ENCODE measurements at regions not wholly inside any gene's neighbourhood (a gene's known extent, or its start where the extent isn't known, plus 50 kb on each side); places are given as distances from the start of the nearest gene placed in this dataset.

DNA sequence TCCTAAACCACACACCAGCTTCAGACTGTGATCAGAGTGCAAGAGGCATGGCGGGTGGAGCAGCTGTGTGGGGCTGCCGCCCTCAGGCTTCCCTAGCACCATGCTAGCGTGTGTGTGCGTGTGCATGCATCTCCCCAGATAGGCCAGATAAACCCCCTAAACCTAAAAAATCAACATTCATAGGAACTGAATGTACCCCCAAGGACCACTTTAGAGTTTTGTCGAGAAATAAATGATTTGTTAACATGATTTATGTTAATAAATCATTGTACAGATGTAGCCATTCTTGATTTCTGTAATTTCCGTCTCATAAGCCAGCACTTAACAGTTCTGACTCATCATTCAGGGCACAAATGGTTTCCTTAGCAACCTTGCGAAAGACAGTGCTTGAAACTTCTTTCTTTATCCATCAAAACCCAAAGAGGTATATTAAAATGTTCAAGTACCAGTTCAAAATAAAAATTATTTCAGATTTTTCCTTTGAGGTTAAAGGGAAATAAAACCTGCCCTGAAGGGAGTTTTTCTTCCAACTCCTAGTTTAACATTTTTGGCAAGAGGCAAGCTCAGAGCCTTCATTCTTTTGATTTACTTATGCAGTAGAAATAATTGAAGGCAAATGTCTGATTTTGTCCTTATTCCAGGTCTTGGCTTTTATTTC lies 206.2 kb upstream of the RGS6 start:
- no peak for DNase-seq

DNA sequence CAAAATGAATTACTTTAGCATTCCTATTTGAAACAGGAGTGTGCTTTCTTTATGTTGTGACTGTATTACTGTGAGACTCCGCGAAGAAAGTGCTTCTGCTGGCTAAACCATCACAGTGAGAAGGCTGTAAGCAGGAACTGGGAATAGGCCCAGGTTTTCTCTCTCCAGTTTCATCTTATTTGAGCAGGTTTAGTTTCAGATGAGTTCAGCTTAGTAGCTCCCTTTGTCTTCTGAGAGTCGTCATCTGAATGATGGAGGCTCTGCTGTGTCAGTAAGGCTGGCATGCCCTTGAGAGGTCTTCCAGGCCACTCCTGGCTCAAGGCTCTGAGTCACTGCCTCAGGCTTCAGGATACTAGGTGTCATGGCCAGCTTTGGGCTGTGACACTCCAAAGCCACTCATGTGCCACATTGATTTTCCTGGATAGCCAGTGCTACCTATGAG lies 205.6 kb upstream of the RGS6 start:
- DNase-seq, result no peak

DNA sequence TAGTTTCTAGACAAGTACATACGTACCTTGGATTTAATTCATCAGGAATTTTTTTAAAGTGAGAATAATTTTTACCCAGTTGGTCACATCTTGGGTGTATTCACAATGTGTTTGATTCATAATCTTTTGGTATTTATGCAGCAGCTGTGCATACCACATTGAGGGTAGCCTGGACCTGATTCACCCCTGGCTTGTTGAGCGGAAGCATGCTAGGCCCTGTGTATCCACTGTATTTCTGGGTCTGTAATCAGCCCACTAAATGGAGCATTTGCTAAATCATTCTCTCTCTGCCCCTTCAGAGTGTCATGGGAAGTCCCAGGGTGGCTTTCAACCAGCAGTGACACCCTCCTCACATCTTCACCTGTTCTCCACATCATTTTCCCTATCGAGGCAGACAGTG lies 203.8 kb upstream of the RGS6 start:
- DNase-seq, result no peak

DNA sequence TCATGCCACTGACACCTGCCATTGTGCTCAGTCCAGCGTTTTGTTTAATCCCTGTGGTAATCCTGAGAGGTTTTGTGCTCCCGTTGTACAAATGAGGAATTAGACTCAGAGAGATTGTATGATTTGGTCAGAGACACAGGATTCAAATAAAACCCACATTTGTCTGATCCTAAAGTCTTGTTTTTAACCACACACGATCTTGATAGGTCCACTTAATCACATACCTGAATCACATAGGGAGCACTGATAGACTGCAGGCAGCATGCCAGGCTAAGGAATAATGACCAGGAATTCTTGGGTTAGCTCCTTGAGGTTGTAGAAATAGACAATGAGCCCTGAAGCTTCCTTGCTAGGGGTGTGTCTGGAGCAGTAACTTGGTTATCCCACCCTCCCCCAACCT lies 202.6 kb upstream of the RGS6 start:
- no peak for DNase-seq

DNA sequence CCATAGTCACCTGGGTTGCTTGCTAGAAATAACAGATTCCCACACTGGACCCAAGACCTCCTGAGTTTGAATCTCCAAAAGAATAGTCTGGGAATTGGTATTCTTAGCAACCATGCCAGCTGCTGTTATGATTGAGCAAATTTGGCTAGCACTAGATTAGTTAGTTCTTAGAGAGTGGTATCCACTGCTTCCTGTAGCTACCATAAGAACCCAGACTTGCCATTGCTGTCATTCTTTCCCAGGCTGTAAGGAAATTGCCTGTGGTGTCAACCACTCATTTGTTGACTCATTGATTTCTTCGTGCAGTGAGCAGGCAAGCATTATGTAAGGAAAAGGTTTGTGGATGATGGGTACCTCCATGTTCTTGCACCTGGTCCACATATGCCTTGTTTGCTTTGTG lies 201.8 kb upstream of the RGS6 start:
- DNase-seq, result no peak

DNA sequence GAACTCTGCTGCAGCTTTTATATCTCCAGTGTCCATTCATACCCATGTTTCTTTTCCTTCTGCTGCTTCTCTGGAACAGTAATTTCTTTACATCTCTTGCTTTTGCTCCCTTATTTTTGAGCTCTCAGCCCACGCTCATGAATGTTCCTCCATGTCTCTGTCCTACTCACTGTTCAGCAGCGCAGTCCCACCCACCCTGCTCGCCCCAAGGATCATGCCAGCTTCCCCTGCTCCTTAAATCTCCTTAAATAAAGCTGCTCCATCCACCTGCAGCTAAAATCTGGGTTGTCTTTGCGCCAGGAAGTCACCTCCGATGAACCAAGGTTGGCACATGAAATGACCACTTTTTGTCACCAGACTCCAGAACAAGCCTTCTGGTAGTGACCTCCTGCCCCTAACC lies 201.1 kb upstream of the RGS6 start:
- DNase-seq, result no peak

DNA sequence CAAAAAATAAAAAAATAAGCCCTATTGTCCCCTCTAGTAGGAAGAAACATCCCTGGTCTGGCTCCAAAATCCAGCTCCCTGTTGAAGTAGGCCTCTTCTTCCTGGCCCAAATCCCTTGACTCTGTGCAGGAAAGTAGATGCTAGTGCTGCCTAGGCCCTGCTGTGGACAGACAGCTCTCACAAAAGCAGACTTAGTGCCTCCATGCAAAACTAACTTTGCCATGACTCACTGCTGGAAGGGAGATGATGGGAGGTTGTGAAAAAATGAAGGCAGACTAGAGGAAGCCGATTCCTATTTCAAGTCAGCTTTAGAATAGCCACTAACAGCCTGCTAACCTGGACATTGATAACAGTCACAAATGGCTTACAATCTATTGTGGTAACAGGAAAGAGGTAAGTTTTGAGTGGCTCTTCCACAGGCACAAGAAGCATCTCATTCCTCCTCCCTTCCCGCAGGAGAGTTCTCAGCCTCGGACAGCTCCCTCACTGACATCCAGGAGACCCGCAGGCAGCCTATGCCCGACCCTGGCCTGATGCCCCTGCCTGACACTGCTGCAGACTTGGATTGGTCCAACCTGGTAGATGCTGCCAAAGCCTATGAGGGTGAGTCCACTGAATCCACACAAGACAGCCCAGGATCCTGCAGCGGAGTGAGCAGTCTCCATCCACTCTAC lies 198.9 kb upstream of the RGS6 start:
- no peak for DNase-seq

DNA sequence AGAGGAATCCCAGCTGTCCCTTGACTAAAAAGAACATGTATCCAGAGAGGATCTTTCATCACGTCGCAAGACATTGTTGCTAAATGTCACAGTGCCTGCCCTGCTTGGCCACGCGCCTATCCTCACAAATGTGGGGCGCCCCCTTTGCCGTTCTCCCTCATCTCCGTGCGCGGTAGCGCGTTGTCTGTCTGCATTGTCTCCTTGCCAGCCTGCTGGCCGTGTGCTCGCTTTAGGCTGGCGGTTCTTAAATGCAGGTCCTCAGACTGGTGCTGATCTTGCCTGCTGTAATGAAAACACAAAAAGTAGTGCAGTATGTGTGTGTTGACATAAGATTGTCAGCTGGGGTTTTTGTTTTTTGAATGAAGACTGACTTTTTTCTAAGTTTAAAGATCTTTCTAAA lies 198.2 kb upstream of the RGS6 start:
- DNase-seq, result no peak

DNA sequence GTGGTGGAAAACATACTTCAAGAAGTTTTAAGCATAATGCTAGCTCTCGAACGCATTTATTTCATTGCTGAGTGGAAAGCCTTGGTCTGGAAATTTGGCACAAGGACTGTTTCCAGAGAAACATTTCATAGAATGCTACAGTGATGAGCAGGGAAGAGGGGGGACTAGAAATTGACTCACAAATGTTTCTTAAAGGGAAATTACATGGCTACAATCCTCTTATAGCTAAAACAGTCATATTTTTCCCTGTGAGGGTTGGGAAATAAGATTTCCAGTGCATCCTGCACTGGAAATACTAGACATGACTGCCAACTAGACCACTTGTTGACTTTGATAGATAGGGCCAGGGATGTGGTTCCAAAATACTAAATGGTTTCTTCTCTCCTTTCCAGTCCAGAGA lies 197.3 kb upstream of the RGS6 start:
- no peak for DNase-seq

DNA sequence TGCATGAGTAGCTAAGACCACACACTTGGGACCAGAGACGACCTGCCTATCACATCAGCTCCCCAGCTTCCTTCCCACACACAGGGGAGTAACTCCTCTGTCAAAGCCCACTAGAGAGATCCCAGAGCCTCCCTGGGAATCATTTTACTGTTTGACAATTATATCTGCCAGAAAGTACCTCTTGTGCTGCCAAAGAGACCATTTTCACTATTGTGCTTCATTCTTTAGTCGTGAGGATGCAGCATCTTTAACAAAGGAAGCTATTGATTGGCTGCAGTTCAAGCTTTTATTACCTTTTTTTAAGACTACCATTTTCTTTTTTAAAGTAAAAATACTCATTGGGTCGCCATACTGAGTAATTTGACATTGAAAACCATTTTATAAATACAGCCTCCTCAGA lies 194.5 kb upstream of the RGS6 start:
- no peak for DNase-seq

DNA sequence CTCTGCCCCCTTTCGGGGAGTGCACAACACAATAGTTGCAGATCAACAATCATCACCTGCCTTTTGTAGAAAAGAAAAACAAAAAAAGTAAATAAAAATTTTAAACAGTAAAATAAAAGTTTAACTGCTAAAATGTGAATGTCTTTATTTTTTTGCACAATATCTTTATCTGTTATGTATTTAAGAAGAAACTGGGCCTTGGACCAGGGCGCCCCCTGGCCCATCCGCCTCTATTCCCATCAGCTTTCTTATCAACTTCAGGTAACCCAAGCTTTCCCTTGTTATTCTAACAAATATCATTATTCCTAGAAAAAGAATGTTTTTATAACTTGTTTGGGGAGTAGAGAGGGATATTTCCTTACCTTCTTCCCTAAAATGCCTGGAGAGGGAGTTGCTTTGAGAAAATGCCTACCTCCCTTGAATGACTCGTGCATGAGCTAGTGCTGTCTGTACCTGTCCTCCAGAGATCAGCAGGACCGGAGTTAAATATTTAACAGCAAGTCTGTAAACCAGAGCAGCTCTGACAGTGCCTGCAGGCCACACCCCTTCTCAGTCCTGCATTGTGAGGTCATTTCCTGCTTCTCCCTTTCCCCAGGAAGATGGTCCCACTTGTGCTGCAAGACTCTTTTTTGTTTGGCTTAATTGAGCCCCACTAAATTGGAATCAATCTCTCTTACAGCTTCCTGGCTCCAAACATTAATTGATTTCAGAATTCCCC lies 192.8 kb upstream of the RGS6 start:
- DNase-seq, result no peak

DNA sequence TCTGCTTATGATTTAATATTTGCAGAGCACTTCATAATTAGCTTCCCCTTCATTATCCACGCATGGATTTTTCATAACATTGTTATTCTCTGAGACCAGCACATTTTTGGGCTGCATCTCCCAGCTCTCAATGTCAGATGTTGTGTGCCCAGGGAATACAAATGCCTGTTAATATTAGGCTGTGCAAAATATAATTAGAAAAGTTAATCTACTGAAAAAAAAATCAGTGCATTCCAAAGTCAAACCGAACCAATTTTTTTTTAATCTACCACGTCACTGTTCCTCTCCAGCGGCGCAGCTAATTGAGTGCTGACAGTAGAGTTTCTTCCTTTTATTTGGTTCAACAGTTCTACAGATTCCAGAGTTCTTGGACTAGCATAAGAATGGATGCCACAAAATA lies 191.0 kb upstream of the RGS6 start:
- DNase-seq, result no peak

DNA sequence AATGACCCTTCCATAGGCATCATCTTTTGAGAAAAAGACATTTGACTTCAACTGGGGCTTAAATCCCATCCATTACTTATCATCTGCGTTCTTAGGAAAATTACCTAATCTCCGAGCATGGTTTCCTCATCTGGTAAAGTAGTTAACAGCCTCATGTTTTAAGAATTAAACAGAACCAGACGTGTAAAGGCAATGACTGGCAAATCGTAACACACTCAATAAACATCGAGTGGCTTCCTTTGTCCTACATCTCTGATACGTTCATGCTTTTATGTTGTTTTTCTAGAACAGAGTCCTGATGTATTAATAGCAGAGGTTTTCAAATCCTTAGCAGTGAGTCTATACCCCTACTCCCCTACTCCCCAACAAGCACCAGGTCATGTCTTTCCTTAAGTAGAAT lies 189.7 kb upstream of the RGS6 start:
- no peak for DNase-seq

DNA sequence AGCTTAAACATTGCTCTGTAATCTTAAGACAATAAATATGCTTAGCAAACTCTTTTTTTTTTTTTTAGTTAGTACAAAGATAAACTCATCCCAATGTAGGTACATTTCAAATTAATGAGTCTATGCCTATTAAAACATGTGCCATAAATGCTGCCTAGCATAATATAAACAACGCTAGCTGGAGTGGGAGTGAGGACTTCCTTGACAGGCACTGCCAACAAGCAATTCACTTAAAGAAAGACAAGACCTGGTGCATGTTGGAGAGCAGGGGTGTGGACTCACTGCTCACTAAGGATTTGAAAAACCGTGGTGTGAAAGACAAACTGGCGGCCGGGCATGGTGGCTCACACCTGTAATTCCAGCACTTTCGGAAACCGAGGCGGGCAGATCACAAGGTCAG lies 187.2 kb upstream of the RGS6 start:
- no peak for DNase-seq

DNA sequence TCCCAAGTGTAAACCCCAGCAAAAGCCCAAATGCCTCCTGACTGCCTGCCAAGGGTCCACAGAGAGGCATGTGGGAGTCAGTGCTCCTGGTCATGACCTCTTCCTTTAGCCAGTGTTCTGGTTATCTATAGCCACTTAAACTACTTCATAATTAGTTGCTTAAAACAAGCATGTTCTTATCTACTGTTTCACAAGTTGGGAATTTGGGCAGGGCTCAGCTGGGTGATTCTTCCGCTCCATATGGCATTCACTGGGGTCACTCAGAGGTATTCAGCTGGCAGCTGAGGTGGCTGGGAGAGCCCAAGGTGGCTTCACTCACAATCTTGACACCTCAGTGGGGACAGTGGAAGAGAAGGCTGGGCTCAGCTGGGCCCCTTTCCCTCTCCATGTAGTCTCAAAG lies 184.0 kb upstream of the RGS6 start:
- no peak for DNase-seq

DNA sequence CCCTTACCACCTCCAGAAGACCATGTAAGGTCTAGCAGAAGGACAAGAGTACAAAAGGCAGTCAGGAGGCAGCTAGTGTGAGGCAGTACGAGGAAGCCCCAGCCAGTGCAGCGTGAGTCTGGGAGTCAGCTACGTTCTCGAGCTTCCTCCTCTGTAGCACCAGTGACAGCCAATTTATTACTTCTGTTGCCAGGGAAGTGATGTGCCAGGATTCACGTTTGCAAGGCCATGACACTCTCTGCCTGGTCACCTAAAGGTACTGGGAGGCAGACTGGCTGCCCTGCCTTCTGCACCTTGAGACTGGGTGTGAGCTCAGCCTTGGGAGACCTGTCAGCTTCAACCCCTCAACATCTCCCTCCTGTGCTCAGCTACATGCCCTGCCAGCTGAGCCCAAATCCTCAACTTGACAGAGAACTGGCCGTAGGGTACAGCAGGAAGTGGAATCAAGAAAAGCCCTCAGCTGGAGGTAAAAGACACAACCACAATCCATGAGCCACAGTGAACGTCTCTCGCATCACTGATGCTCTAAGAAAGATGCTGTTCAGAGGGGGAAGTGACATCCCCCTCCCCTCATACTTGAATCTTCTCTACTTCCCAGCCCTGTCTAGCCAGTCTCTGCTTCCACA lies 182.5 kb upstream of the RGS6 start:
- DNase-seq, result no peak

DNA sequence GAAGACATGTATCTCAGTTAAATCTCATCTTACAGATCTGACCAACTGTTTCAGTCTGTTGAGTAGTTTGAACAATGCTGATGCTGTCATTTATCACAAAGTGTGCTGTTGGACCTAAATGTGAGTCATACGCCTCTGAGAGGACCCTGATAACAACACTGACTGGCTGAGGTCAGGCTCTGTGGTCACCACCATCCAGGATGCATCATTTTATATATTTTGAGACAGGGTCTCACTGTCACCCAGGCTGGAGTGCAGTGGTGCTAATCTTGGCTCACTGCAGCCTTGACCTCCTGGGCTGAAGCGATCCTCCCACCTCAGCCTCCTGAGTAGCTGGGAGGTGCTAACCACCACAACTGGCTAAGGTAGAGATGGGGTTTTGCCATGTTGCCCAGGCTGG lies 181.0 kb upstream of the RGS6 start:
- no peak for DNase-seq

DNA sequence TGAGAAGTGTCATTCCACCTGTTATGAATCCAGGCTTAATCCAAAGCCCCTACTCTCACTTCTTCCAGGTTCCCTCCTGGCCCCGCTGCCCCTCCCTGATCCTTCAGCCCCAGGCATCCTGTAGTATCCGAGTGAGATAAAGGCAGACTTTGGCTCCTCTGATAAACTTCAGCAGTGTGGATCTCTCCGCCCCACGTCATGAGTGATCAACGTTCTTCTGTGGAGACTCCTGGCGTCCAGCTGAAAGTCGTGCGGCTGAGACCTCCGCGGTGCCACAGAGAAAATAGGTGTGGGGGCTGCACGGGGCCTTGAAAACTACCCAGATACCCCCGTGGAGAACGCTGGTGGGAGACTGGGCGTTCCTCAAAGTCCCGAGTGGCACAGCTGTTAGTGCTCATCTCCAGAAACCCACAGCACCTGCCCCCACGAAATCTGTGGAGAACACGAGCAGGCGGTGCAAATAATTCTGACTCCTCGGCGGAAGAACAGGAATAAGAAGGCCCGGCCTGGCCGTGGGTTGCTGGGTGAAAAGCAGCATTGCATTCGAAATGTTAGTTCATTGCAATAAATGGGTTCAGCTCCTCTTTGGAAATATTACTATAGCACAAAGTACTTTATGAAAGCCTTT lies 180.0 kb upstream of the RGS6 start:
- DNase-seq, result no peak

DNA sequence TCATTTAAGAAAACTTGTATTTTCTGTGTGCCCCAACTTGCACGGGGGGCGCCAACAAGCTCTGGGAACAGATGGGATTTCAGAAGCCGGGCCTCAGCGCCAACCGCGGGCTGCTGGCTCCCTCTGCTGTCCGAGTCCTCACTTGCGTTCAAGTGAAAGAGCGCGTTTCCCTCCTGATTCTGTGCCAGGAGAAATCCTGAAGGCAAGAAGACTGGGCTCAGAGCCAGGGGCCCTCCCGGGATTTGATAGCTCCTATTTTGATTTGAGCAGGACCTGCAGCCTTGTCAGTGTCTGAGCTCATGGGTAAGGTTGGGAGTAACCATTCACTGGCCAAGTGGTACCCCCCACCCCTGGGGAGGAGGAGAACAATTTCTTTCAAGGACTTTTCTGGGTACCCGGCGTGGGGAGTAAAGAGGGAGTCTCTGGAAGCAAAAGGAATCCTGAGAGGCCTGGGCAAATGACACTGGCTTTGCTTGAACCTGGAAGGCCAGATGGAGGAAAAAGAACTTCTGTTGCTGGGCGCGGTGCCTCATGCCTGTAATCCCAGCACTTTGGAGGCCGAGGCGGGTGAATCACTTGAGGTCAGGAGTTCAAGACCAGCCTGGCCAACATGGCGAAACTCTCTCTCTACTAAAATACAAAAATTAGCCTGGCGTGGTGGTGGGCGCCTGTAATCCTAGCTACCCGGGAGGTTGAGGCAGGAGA lies 179.0 kb upstream of the RGS6 start:
- peak; percentile 60 for DNase-seq

DNA sequence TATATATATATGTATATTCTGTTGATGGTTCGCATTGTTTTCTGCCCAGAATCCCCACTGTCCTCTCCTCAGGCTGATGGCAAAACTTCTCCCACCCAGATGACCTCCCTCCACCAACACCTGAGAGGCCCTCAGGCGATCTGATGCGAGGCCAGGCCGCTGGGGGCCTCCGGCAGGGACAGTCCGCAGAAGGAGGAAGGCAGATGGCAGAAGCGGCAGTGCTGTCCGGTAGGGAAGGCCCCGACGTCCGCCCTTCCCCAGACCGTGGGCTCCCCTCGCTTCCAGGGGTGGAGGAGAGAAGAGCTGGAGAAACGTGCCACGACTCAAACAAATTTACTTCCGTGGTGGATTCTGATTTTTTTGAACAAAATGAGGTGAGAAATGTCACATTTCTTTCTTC lies 178.3 kb upstream of the RGS6 start:
- DNase-seq, result no peak

DNA sequence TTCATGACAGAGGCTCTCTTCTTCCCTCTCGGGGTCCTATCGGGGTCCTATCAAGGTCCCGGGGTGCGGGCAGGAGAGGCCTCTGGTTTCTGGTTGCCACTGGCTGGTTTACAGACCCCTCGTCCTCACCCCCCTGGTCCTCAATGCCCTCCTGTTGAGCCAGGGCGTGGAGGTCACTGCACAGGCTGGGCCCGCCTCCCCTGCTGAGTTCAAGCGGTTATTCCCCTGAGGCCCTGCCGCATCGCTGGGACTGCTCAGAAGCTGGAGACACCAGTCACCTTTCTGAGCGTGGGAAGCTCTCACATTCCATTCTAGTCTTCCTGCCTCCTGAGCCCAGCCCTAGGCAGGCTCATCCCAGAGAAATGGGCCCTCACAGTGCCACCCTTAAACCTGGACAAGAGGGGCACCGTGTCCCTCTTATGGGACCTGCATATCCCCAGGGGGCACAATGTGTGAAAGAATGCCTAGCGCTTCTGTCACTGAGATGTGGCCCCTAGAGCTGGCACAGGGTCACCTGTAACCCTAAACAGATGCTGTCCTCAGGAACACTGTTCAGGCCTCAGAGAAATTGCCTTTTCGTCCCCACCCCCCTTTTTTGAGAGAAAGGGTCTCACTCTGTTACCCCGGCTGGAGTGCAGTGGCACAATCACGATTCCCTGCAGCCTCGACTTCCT lies 177.7 kb upstream of the RGS6 start:
- DNase-seq, result no peak
